GOT3 (cell line): ENCODE measurements at regions not wholly inside any gene's neighbourhood (a gene's known extent, or its start where the extent isn't known, plus 50 kb on each side); places are given as distances from the start of the nearest gene placed in this dataset.

ENCODE experiments used
- DNase-seq: peaks from one replicate; lab custom pipeline; 2025; ENCODE audit warnings: mixed read lengths; lab: John Stamatoyannopoulos, UW

DNA sequence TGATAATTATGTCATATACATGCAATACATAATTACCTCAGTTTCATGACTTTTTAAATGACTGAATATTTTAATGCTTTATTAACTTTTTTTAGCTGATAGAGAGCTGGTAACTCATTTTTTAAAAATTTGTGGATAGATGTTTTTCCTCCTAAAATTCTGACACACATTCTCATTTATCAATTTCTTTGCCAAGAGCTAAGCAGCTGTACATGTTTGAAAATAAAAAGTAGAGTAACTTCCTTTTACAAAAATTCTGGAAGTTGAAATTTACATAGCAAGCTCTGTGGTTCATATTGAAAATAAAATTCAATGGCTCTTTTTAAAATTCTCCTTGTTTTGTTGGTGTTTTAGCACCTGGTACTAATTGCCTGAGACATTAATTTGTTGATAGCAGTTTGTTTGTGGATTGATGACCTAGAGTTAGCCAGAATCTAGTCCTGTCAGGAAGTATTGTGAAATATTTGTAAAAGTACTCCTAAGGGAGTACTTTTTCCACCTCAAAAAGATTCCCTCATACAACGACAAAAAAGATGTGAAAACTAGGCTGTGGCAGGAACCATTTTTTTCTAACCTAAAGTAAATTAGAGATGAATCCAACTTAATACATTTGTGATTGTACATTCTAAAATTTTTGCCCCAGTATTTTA is 621.8 kb downstream of the BCKDHB start:
- DNase-seq = no peak

DNA sequence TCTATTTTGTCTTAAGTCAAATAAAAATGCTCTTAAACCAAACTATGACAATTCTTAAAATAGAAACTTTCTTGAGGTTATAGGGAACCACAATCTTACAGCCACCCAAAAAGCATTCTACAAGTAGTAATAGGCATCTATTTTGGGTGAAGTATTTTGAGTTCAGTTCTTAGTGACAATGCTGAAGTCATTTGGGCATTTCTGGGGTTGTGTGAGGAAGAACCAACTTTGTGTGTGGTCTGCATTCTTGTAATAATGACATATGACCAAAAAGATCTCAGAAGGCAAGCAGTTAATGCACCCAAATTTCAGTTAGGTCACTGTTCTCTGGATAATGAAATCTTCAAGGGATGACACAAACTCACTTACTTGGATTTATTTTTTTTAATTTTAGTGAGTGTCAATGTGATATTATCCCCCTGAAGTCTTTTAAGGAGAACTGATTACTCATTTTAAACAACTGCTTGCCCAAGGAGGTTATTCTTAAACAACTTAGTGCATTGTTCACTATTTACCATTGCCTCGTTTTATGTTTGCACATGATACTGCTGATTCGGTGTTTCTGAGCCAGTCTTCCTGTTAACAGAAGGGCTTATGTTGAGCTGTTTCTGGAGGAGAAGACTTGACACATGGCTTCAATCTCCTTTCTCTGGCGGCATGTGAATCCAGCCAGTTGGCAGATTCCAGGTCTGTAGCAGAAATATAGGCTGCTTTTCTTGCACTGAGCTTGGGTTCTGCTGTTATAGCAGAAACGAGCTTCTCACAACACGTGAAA is 618.9 kb downstream of the BCKDHB start:
- DNase-seq = no peak

DNA sequence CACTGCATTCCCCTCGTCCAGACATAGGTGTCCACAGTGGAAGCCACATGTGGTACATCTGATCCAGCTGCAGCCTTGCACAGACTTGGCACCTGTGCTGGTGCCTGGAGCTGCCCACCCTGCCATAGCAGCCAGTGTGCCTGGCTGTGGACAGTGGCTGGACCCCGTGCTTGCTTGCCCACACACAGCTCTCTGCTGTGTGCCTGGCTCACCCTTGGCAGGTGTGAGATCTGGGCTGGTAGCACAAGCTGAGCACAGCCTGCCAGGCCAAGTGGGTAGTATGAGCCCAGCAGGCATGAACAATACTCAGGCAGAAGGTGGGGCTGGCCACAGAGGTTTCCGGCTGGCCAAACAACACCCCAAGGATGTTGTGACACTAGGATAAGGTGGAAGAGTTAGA is 614.4 kb downstream of the BCKDHB start:
- DNase-seq = no peak

DNA sequence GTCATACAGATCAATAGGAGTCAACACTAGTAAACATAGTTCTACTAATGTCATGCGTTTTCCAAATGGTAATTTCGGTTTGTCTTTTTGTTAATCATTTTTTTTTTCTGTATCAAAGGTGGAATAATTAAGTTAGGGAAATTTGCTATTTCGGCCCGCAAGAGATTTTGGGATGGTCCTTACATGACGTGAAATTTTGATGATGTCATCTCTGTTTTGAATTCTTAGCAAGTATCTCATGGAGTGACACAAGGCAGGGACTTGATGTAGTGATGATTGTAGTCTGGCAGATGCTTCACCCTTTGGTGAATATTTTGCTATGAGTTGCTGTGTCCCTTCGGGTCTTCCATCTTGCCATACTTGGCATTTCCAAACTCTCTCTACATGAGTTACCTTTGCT is 608.0 kb downstream of the BCKDHB start:
- no peak for DNase-seq

DNA sequence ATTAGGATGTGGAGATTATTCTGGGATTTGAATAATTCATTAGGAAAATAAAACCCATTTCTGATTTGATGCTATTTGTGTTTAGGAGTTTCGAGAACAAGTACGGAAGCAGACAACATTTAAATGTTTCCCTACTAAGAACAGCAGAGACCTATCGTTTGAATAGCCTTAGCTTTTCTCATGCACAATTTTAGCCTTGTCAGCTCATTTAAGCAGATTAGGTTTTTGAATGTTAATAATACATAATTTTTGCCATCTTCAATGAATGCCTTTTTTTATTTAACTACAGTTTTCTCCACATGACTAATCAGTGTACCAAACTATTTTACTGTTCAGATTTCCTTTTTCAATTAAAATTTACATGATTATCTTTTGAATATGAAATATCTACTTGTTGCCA is 592.0 kb downstream of the BCKDHB start:
- DNase-seq = no peak

DNA sequence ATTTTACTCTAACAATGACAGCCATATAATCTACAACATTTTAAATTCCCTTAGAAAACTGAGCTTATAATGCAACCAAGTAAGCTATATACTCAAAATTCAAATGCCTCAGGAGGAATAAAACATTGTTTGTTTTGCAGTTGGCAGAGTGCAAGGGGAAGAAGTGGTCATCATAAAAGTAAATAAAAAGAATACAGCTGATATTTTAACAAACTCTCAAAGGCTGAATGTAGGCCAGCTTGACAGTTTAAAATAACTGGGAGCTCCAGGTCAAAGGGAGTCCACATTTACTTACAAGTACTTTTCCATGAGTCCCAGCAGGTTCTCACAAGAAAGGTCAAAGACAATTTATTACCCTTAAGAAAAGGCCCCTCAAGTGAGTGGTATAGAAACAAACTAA is 589.8 kb downstream of the BCKDHB start:
- DNase-seq = no peak

DNA sequence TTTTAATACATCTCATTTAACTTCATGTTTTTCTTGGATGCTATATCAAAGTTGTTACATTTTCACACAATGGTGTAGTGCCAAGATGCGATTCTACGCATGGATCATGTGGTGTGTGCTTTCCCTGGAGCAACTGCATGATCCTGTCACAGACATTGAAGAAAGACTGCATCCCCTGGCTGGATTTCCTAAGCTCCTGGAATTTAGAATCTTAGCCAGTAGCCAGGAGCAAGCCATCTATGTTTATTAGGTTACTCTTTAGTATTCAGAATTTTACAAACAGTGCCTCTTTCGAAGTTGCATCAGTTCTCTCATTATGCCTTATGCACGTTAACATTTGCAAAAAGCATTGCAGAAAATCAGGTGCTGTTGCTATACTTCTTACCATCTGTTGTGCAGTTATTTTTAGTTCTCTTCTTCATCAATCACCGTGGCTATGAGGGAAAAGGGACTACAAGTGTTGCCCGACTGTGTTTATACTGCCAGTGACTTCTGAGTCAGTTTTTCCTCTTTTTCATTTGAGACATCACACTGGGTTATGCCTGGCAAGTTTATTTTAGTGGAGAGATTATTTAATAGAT is 584.2 kb downstream of the BCKDHB start:
- no peak for DNase-seq

DNA sequence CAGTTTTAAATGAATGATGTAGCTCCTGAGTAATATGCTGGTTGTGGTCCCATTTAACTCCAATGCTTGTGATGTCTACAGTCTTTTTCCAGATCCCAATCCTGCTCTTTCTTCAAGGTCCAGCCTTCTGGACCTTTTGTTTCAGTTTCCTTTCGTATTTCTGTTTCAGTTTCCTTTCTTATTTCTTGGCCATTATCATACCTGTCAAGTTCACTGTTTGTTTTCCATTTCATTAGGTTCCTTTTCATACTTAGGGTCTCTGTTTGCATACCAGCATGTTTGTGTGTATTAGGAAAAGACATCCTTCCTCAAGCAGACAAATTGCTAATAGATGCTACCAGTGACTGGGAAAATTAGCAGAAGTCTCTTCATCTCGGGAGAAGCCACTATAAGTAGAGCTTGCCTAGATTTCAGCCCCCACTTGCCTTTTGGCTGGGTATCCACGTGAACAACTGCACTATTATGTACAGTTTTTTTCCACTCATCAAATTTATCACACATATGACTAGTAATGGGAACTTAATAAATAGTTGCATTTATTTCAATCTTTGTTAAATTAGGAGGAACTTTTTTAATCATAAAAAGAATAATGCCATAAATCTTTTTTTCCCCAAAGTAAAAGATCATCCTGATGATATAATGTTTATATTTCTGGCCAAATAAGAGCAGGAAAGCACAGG is 583.4 kb downstream of the BCKDHB start:
- no peak for DNase-seq

DNA sequence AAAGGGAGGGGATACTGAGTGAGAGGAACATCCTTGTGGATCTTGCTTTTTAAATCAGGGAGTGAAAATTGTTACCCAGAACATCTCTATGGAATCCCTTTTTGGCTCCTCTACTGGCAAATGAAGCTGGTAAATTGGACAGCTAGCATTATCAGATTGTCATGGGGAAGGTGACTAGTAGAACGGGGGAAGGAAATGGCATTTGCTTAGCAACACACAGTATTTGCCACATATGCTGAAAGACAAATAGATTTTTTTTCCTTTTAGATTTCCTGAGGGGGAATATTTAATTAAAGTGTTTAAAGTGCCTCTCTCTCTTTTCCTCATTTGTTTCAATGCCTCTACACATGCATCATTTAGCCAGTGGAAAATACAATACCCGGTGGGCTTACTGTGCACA is 573.5 kb downstream of the BCKDHB start:
- no peak for DNase-seq

DNA sequence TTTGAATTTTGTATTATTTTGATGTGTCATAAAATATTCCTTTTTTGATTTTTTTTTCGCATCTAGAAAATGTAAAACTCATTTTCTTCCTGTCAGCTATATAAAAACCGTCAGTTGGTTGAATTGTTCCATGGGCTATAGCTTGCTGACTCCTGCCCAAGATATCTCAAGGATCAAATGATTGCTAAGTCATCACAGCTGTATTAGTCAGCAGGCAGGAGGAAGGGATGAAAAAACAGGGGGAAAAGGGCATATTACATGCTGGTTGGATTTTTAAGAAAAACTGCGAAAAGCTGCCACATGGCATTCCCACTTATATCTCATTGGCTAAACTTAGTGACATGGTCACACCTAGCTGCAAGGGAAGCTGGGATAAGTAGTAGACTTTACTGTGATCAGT is 569.9 kb downstream of the BCKDHB start:
- DNase-seq = no peak

DNA sequence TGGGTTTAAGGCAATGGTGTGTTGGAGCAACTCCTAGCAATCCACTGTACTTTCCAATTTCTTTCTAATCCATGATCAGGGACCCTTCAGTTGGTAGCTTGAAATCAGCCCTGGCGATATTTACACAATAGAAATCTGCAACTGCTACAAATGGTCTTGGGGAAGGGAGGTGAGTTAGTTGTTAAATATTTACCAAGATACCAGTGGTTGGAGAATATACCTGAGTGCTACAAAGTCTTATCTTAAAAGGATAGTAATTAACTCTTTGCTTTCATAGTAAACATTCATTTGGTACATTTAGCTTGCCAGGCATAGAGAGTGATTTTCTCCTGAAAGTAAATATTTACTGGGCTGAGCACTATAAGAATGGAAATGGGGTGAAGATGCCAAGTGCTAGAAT is 568.2 kb downstream of the BCKDHB start:
- DNase-seq = no peak

DNA sequence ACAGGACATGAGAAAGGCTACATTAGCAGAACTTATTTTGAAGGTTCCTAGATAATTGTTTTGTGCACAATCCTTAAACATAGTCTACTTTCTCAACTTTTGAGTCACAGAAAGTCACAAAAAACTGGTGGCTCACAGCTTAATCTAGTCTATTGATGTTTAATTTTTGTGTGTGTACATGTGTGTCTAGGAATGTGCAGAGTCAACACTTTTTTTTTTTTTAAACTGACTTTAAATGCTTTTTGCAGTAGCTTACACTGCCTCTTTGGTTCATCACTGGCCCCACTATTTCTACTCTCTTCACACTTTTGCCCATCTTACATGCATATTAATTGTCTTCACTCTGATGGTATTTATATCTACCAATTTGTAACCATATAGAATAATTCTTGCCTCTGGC is 566.9 kb downstream of the BCKDHB start:
- DNase-seq = no peak

DNA sequence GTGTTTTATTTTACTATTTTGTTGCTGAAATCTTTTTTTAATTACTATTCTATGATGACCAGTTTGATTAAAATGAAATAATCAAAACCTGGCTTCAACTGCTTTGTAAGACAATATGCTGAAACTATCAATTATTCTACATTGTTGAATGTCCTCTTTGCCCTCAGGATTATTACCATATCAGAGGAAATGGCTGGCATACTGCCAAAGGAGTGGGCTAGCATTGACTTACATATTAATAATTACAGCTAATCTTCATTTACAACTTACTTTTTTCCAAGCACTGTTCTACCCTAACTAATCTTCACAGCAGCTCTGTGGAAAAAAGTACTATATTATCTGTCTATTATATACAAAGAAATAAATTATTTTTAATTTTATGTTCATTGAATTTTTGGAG is 560.5 kb downstream of the BCKDHB start:
- DNase-seq = no peak

DNA sequence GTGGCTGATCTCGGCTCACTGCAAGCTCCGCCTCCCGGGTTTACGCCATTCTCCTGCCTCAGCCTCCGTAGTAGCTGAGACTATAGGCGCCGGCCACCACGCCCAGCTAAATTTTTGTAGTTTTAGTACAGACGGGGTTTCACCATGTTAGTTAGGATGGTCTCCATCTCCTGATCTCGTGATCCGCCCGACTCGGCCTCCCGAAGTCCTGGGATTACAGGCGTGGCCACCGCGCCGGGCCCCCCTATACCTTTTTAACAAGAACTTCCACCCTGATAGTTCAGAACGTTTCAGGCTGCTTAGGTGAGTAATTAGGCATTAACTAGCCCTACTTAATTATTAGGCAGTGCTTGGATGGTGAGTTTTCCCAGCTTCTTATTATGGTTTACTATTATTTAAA is 552.5 kb downstream of the BCKDHB start:
- no peak for DNase-seq

DNA sequence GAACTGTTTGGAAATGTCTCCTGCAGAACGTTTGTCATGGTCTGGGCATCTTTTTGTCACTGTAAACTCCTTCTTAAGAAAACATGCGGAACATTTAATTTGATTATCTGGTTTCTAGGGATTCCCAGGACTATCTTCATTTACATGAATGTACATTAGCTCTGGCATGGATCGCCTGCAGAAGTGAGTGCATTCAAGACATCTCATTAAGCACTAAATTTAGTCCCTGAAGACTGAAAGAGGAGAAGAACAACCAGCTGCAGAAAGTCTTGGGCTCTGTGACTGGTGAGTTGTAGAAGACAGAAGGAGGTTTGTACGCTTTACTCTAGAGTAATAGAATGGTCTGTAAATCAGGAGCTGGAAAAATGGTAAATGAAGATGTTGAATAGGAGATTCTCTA is 540.7 kb downstream of the BCKDHB start:
- DNase-seq = no peak

DNA sequence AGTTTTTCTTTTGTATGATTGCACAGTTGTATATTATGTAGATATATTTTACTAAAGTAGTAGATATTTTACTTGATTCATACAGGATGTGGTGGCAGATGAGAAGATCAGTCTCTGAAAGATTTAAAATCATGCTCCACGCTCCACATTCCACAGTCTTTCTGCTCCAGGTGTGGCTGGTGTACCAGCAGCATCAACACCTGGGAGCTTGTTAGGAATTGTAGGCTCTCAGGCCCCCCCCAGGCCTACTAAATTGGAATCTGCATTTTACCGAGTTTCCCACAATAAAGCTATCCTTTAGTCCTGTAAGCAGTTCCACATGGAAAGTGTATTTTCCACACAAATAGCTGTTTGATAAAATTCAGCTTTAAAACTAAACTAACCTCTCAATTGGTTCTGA is 537.4 kb downstream of the BCKDHB start:
- no peak for DNase-seq

DNA sequence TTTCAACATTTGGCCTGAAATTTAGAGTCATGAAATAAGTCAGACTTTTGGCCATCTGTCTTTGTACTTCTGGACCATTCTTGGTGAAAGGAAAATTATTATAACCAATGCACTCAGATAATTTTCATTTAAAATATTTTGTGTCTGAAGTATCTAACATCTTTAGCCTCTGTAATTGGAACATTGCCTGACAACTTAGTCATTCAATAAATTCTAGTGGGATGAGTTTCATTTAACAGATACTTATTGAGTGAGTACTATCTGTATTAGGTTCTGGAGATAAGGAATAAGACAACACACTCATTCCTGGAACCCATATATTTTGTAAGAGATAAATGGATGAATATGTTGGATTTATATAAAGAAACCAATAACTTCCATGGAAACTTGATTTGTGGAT is 536.0 kb downstream of the BCKDHB start:
- DNase-seq = no peak

DNA sequence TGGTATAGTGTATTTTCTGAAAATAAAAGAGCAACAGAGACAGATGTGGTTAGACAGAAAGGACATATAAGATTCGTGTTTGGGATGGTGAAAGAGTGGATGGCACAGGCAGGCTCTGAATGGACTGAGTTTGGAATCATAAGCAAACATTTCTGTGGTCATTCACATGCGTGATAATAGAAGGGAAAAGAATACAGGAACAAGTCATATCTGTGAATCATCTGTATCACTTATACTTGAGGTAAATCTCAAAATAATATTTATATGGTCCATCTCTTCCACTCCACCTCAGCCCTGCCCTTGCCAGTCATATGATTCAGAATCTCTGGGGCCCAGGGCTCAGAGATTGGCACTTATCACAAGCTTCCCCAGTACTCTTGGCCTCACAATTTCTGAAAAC is 535.1 kb downstream of the BCKDHB start:
- no peak for DNase-seq

DNA sequence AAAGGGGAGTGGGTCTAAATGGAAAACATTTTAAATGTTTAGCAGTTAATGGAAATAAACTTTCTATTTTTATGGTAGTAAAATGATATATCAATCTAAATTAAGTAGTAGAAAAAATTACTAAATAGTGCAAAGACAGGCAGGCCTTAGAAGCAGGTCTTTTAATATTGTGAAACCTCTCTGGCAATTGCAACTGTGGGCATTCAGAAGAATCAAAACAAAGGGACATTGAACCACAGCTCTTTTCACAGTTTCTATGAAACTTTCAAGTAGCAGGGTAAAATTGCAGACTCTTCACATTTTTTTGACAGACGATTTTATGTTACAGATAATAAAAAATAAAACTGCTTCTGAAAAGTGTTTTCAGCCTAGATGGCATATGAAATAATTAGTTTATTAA is 533.7 kb downstream of the BCKDHB start:
- no peak for DNase-seq

DNA sequence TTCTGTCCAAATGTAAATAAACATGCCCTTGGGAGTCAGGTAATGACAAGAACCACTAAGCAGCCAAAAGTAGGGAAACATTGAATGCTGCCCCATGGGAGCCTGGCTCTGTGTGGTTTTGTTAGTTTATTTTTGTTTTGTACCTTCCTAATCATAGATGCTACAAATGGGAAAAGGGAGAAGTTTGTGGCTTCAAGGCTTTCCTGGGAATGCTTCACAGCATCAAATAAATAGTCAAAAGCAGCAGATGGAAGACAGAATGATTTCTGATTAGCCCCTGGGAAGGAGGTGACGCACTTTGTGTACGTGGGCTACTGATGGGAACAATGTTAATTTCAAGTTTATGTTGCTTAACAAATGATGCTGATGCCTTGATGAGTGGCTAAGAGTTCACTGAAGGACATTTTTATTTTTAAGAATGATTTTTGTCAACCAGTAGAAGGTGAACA is 532.7 kb downstream of the BCKDHB start:
- DNase-seq = no peak

DNA sequence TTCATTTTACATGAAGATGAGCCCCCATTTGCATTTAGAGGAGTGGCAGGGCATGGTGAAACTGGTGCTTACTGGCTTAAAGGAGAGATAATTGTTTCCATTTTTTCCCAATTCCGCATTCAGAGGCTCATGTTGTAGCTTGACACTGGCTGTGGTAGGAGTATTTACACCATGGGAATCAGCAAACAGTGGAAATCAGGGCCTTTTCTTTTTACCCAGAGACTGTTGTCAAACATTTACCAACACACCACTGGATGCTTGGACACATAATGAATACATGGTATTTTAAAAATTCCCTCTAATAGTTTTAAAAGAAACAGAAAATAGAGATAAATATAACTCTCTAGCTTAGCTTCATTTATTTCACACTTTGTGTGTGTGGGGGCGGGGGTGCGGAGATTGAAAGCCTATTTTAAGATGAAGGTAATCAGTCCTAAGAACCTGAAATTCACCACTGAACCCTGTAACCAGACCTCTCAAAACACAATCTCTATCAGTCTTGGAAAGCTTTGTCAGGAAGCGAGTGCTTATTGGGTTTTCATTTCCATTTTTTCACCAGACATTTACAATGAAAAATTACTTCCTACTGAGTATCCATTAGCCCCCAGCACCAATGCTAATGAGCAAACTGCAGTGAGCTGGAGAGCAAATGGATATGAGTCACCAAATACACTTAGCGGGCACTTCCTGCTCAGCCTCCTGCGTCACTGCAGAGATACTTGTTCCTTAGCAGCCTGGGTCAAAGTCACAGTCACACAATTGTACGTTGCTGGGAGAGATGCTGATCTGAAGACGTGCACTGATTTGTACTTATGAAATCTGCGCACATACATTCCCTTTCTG is 532.0 kb downstream of the BCKDHB start:
- DNase-seq = no peak

DNA sequence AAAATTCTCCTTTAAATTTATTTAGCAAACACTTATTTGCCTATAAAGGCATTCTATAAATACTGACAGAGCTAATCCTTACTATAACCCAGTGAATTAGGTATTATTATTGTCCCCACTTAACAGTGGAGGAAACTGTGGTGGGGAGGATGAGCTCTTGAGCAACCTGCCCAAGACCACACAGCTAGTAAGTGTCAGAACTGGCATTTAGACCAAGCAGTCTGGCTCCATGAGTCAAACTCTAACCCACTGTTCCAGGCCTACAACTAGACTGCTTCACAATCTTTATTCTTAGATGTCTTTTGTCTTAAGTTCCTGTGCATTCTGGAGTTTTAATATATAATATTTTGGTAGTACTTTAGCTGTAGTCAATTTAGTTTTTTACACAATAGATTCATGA is 530.8 kb downstream of the BCKDHB start:
- no peak for DNase-seq
